GM23248 (cell line): ENCODE measurements at regions not wholly inside any gene's neighbourhood (a gene's known extent, or its start where the extent isn't known, plus 50 kb on each side); places are given as distances from the start of the nearest gene placed in this dataset.

Experiments
- DNase-seq: peaks from one replicate; pipeline ENCODE4 v3.0.0-alpha.2; 2015
- H2AFZ ChIP-seq: fragments of 200-600 bp; sonication (generic); 2 replicates; pipeline ENCODE4 v1.6.1; 2016; ENCODE audit warnings: antibody characterized with exemption
- H3F3A ChIP-seq: fragments of 200-600 bp; sonication (generic); 2 replicates; pipeline ENCODE4 v1.6.1; 2016; ENCODE audit warnings: mild to moderate bottlenecking, antibody characterized with exemption, mixed run types; ENCODE audit not compliant: insufficient read depth
- H3K27ac ChIP-seq: fragments of 200-600 bp; sonication (generic); 2 replicates; pipeline ENCODE4 v1.5.1; 2016; ENCODE audit warnings: mild to moderate bottlenecking
- H3K27me3 ChIP-seq: fragments of 200-600 bp; sonication (generic); replicated peaks from 2 replicates; pipeline ENCODE4 v1.6.1; 2016; ENCODE audit warnings: mild to moderate bottlenecking; ENCODE audit not compliant: insufficient read depth
- H3K36me3 ChIP-seq: fragments of 200-600 bp; sonication (generic); 2 replicates; pipeline ENCODE4 v1.6.1; 2016; ENCODE audit warnings: low read depth, mild to moderate bottlenecking
- H3K4me1 ChIP-seq: fragments of 200-600 bp; sonication (generic); 2 replicates; pipeline ENCODE4 v1.6.1; 2016; ENCODE audit warnings: mild to moderate bottlenecking; ENCODE audit not compliant: insufficient read depth
- H3K4me2 ChIP-seq: fragments of 200-600 bp; sonication (generic); one replicate; pipeline ENCODE4 v1.6.1; 2016; ENCODE audit warnings: mild to moderate bottlenecking; ENCODE audit not compliant: unreplicated experiment
- H3K4me3 ChIP-seq: fragments of 200-600 bp; sonication (generic); 2 replicates; pipeline ENCODE4 v1.5.1; 2016; ENCODE audit warnings: mild to moderate bottlenecking
- H3K79me2 ChIP-seq: fragments of 200-600 bp; sonication (generic); 2 replicates; pipeline ENCODE4 v1.6.1; 2016; ENCODE audit warnings: mild to moderate bottlenecking; ENCODE audit not compliant: insufficient read depth
- H3K9ac ChIP-seq: fragments of 200-600 bp; sonication (generic); 2 replicates; pipeline ENCODE4 v1.6.1; 2016; ENCODE audit warnings: mild to moderate bottlenecking
- H3K9me2 ChIP-seq: fragments of 200-600 bp; sonication (generic); 2 replicates; pipeline ENCODE4 v1.6.1; 2016; ENCODE audit warnings: mixed run types, mild to moderate bottlenecking, moderate library complexity; ENCODE audit not compliant: insufficient read depth
- H3K9me3 ChIP-seq: fragments of 200-600 bp; sonication (generic); one replicate; pipeline ENCODE4 v1.6.1; 2017; ENCODE audit warnings: low read depth
- H4K20me1 ChIP-seq: fragments of 200-600 bp; sonication (generic); 2 replicates; pipeline ENCODE4 v1.6.0; 2016; ENCODE audit not compliant: insufficient read depth
- EZH2 ChIP-seq: fragments of 200-600 bp; sonication (generic); IDR thresholded peaks from 2 replicates; pipeline ENCODE4 v1.6.1; 2018; ENCODE audit warnings: antibody characterized with exemption, mild to moderate bottlenecking; ENCODE audit not compliant: insufficient read depth, poor library complexity, severe bottlenecking
- EZH2phosphoT487 ChIP-seq: fragments of 200-600 bp; sonication (generic); IDR thresholded peaks from 2 replicates; pipeline ENCODE4 v1.6.1; 2018; ENCODE audit warnings: antibody characterized with exemption, moderate library complexity, mild to moderate bottlenecking, low read depth; ENCODE audit not compliant: insufficient read depth
- WGBS, 2 experiments: methylation state at CpG; one replicate each; pipeline ENCODE4 v1.1.6; 2015 to 2017; ENCODE audit warnings: low lambda C conversion rate in 2 of 2, low coverage in 1 of 2; ENCODE audit errors: missing lambda C conversion rate in 2 of 2; 5-methylcytosine and 5-hydroxymethylcytosine counted together
- in situ Hi-C: fragments of 300-500 bp; cut with MboI; formaldehyde crosslinking; loops from 2 replicates; pipeline ENCODE4 v1.15.0; 2020

DNA sequence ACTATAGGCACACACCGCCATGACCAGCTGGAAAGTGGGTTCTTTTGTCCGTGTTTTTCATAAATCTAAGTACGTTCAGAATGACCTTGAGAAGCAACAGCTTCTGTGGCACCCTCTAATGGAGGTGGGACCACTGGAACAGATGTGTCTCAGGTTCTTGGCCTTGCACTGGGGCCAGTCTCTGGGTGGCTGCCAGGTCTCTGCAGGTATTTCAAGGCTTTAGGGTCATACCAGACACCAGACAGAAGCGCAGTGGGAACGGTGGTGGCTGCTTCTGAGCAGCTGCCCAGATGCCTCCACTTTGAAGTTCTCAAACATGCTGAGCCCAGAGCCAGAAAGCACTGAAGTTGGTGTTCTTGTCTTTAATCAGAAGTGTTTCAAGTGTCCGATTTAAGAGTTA lies 75.0 kb upstream of the RBM19 start:
- no peaks in the 10 kb centered on the region for H4K20me1 ChIP-seq
- no peaks in the 10 kb centered on the region for H3F3A ChIP-seq
- no peak overlapping the region for H3K4me2 ChIP-seq
- no peak overlapping the region for H3K27ac ChIP-seq
- peaks cover 44% of the 10 kb centered on the region for H3K27me3 ChIP-seq
- 49 to 62% methylated on average over 6 of the region's 6 CpGs for WGBS, 2 experiments
- no peak overlapping the region for H3K4me3 ChIP-seq
- no peak for DNase-seq
- H3K4me1 ChIP-seq = no peaks in the 10 kb centered on the region
- in situ Hi-C loops = no loop called here
- TF ChIP-seq EZH2 (no peak), EZH2phosphoT487 (no peak)
- H3K36me3 ChIP-seq = no peaks in the 10 kb centered on the region
- no peaks in the 10 kb centered on the region for H3K9me2 ChIP-seq
- H3K9ac ChIP-seq = no peak overlapping the region
- H2AFZ ChIP-seq = no peak overlapping the region
- no peaks in the 10 kb centered on the region for H3K79me2 ChIP-seq
- H3K9me3 ChIP-seq = no peaks in the 10 kb centered on the region

DNA sequence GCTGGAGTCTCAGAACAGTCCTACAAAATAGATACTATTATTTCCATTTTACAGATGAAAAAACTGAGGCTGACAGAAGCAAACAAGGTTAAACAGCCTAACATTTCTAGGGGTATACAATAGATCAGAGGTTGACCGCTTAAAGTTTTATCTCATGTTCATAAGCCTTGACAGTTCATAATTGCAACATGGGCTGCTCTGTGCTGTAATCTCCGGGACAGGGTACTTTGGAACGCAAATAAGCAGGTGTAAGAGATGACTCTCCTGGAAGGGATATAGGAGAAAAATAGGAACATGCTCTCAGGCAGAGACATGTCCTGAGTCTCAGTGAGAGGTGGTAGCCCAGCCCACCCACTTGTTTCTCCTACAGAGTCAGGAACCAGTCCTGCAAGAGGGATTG lies 72.8 kb upstream of the RBM19 start:
- in situ Hi-C loops = no loop called here
- H2AFZ ChIP-seq = no peak overlapping the region

DNA sequence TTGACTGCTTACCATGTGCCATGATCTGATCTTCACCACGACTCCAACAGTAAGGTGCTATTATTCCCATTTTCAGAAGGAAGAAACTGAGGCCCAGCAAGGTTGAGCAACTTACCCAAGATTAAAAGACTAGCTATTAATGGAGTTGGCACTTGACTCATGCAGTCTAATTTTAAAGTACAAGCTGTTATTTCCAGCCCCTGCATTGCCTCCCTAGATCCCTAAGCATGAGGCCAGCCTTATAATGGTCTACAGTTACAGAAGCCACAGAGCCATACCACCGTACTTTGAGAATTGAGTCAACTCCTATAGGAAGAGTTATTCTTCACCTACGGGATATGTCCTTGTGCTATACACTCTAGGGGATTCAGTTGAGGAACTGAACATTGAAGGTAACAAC lies 66.7 kb upstream of the RBM19 start:
- Histone ChIP-seq H3K4me2 (no peak overlapping the region), H3K27ac (no peak overlapping the region), H3K9ac (no peak overlapping the region), H3K79me2 (no peaks in the 10 kb centered on the region), H3K27me3 (peaks cover 42% of the 10 kb centered on the region), H3K36me3 (no peaks in the 10 kb centered on the region), H4K20me1 (no peaks in the 10 kb centered on the region), H3K4me1 (no peaks in the 10 kb centered on the region), H3K9me2 (no peaks in the 10 kb centered on the region), H3K4me3 (no peak overlapping the region), H3F3A (no peaks in the 10 kb centered on the region), H3K9me3 (no peaks in the 10 kb centered on the region), H2AFZ (no peak overlapping the region)
- DNase-seq = no peak
- 32 to 37% methylated on average over 3 of the region's 3 CpGs for WGBS, 2 experiments
- in situ Hi-C loops = no loop called here
- no peak for TF ChIP-seq EZH2phosphoT487
- TF ChIP-seq EZH2 = no peak

More for the DNA sequence above, 72.8 kb upstream of the RBM19 start:
- Histone ChIP-seq H3K79me2 (no peaks in the 10 kb centered on the region), H3K4me1 (no peaks in the 10 kb centered on the region), H3K27me3 (peaks cover 39% of the 10 kb centered on the region), H4K20me1 (no peaks in the 10 kb centered on the region), H3K9me3 (no peaks in the 10 kb centered on the region), H3K4me3 (no peak overlapping the region), H3K9ac (no peak overlapping the region), H3F3A (no peaks in the 10 kb centered on the region), H3K4me2 (no peak overlapping the region), H3K9me2 (no peaks in the 10 kb centered on the region), H3K27ac (no peak overlapping the region), H3K36me3 (no peaks in the 10 kb centered on the region)
- 71 to 74% methylated on average over 3 of the region's 3 CpGs for WGBS, 2 experiments
- DNase-seq = no peak
- no peak for TF ChIP-seq EZH2
- TF ChIP-seq EZH2phosphoT487 = no peak

DNA sequence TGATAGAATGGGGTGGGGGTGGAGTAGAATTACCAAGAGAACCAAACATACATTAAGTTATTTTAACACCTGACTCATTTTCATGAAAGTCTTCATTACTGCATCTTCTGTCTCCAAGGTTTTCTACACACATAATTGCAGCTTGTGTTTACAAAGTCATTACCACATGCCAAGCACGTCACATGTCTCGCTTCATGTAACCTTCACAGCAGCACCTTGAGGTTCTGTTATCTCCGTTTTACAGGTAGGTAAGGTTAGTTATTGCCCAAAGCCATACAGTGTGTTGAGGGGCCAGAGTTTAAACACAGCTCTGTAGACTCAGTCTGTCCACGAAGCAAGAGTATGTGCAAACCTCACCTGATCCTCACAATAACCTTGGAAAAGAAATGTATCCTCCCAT lies 64.3 kb upstream of the RBM19 start:
- peaks cover 30% of the 10 kb centered on the region for H3K27me3 ChIP-seq
- in situ Hi-C loops = no loop called here
- DNase-seq = no peak
- H4K20me1 ChIP-seq = no peaks in the 10 kb centered on the region
- H3K4me2 ChIP-seq = no peak overlapping the region
- TF ChIP-seq EZH2 (no peak), EZH2phosphoT487 (no peak)
- no peak overlapping the region for H3K27ac ChIP-seq
- no peaks in the 10 kb centered on the region for H3K4me1 ChIP-seq
- no peaks in the 10 kb centered on the region for H3K79me2 ChIP-seq
- no peaks in the 10 kb centered on the region for H3F3A ChIP-seq
- H3K9me2 ChIP-seq = no peaks in the 10 kb centered on the region
- H3K36me3 ChIP-seq = no peaks in the 10 kb centered on the region
- H3K9ac ChIP-seq = no peak overlapping the region
- WGBS, 2 experiments = 29 to 31% methylated on average over 4 of the region's 4 CpGs
- no peak overlapping the region for H3K4me3 ChIP-seq
- no peaks in the 10 kb centered on the region for H3K9me3 ChIP-seq
- no peak overlapping the region for H2AFZ ChIP-seq

DNA sequence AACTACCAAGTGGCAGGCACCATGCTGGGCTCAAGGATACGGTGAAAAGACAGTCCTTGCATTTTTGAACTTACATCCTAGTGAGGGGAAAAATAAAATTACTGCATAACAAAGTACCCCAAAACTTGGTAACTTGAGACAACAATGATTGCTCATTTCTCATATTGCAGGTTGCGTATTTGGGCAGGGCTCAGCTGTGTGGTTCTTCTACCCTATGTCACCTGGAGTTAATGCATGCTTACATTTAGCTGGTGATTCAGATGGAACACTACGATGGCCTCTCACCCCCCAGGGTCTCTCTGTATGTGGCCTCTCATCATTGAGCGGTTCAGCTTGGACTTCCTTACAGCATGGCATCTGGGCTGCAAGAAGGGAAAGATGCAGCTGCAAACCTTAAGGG lies 60.7 kb upstream of the RBM19 start:
- Histone ChIP-seq H3K4me3 (no peak overlapping the region), H3K79me2 (no peaks in the 10 kb centered on the region), H3K27me3 (peaks cover 23% of the 10 kb centered on the region; the same call in 1 of the 2 replicates), H3K9ac (no peak overlapping the region), H3K4me1 (no peaks in the 10 kb centered on the region), H3K36me3 (no peaks in the 10 kb centered on the region), H3K4me2 (no peak overlapping the region), H3F3A (no peaks in the 10 kb centered on the region), H3K9me2 (no peaks in the 10 kb centered on the region), H3K27ac (no peak overlapping the region), H4K20me1 (no peaks in the 10 kb centered on the region), H2AFZ (no peak overlapping the region), H3K9me3 (no peaks in the 10 kb centered on the region)
- TF ChIP-seq EZH2 (no peak), EZH2phosphoT487 (no peak)
- in situ Hi-C loops = no loop called here
- 46 to 51% methylated on average over 4 of the region's 4 CpGs for WGBS, 2 experiments
- DNase-seq = no peak
